Upper lobe of right lung (tissue), 1 donor: ENCODE measurements at regions not wholly inside any gene's neighbourhood (a gene's known extent, or its start where the extent isn't known, plus 50 kb on each side); places are given as distances from the start of the nearest gene placed in this dataset.

Source experiments
- ATAC-seq: fragments of 200-7000 bp; cut with Tn5 transposase; one replicate; pipeline ENCODE4 v1.9.1; 2020; ENCODE audit warnings: mild to moderate bottlenecking, moderate library complexity
- DNase-seq: peaks from one replicate; pipeline ENCODE4 v3.0.0-alpha.2; 2020
- H3K27ac ChIP-seq: fragments of 200-600 bp; one replicate; pipeline ENCODE4 v1.8.0; 2022
- H3K27me3 ChIP-seq: fragments of 200-600 bp; one replicate; pipeline ENCODE4 v1.8.0; 2022; ENCODE audit warnings: mild to moderate bottlenecking
- H3K36me3 ChIP-seq: fragments of 200-600 bp; one replicate; pipeline ENCODE4 v1.8.0; 2022
- H3K4me1 ChIP-seq: fragments of 200-600 bp; one replicate; pipeline ENCODE4 v1.8.0; 2022
- H3K4me3 ChIP-seq: fragments of 200-600 bp; one replicate; pipeline ENCODE4 v1.8.0; 2022; ENCODE audit warnings: mild to moderate bottlenecking
- H3K9me3 ChIP-seq: fragments of 200-600 bp; one replicate; pipeline ENCODE4 v1.8.0; 2022
- CTCF ChIP-seq: fragments of 200-600 bp; IDR thresholded peaks from one replicate; pipeline ENCODE4 v1.8.0; 2022; ENCODE audit warnings: antibody characterized with exemption
- intact Hi-C: fragments of 100-400 bp; cut with DNase I; formaldehyde crosslinking; loops from one replicate; pipeline ENCODE4 v1.11.0; 2022
- donor health status: DM: no; HTN: yes; CAD: no; lungs with severe emphysema.

- no peak for ATAC-seq
- no peaks in the 10 kb centered on the region for H3K36me3 ChIP-seq
- intact Hi-C loops = no loop called here
- no peak overlapping the region for H3K4me3 ChIP-seq
- H3K27ac ChIP-seq = no peak overlapping the region
- H3K9me3 ChIP-seq = no peaks in the 10 kb centered on the region
- H3K4me1 ChIP-seq = no peaks in the 10 kb centered on the region
- no peaks in the 10 kb centered on the region for H3K27me3 ChIP-seq
- no peak for DNase-seq
- no peak for TF ChIP-seq CTCF
Measured at GRCh38 chr6:115677198-115677597, 383.5 kb downstream of the FRK start.

- ATAC-seq (no peak), DNase-seq (no peak)
- Histone ChIP-seq H3K4me3 (no peak overlapping the region), H3K27me3 (no peaks in the 10 kb centered on the region), H3K27ac (no peak overlapping the region), H3K36me3 (no peaks in the 10 kb centered on the region), H3K4me1 (no peaks in the 10 kb centered on the region), H3K9me3 (no peaks in the 10 kb centered on the region)
- intact Hi-C loops = no loop called here
- no peak for TF ChIP-seq CTCF
Measured at GRCh38 chr6:115675443-115675842, 385.2 kb downstream of the FRK start.

GRCh38 chr6:115668781-115669180, 391.9 kb downstream of the FRK start:
- Histone ChIP-seq H3K9me3 (no peaks in the 10 kb centered on the region), H3K36me3 (no peaks in the 10 kb centered on the region), H3K27ac (no peak overlapping the region), H3K4me3 (no peak overlapping the region), H3K4me1 (no peaks in the 10 kb centered on the region), H3K27me3 (no peaks in the 10 kb centered on the region)
- intact Hi-C loops = no loop called here
- ATAC-seq (no peak), DNase-seq (no peak)
- no peak for TF ChIP-seq CTCF

- no peaks in the 10 kb centered on the region for H3K9me3 ChIP-seq
- no peaks in the 10 kb centered on the region for H3K4me1 ChIP-seq
- DNase-seq = no peak
- no peak for ATAC-seq
- H3K4me3 ChIP-seq = no peak overlapping the region
- no peak for TF ChIP-seq CTCF
- no peak overlapping the region for H3K27ac ChIP-seq
- H3K36me3 ChIP-seq = no peaks in the 10 kb centered on the region
- H3K27me3 ChIP-seq = no peaks in the 10 kb centered on the region
- intact Hi-C loops = no loop called here
Measured at GRCh38 chr6:115668211-115668610, 392.5 kb downstream of the FRK start.

- DNase-seq (no peak), ATAC-seq (no peak)
- no peaks in the 10 kb centered on the region for H3K9me3 ChIP-seq
Measured at GRCh38 chr6:115667478-115668026, 393.1 kb downstream of the FRK start.

More at GRCh38 chr6:115667478-115668026, 393.1 kb downstream of the FRK start:
- Histone ChIP-seq H3K27ac (no peak overlapping the region), H3K4me1 (no peaks in the 10 kb centered on the region), H3K4me3 (no peak overlapping the region), H3K36me3 (no peaks in the 10 kb centered on the region), H3K27me3 (no peaks in the 10 kb centered on the region)
- intact Hi-C loops = no loop called here
- TF ChIP-seq CTCF = no peak
